Fibroblast of lung (primary cell): ENCODE measurements at regions not wholly inside any gene's neighbourhood (a gene's known extent, or its start where the extent isn't known, plus 50 kb on each side); places are given as distances from the start of the nearest gene placed in this dataset.

ENCODE experiments used
- DNase-seq, 2 donors: peaks; one replicate each; pipeline versions ENCODE4 v3.0.0 to v3.0.0-alpha.2; 2010; ENCODE audit warnings: low read depth in 2 of 2
- H2AFZ ChIP-seq: 2 replicates; pipeline ENCODE4 v1.5.1; 2012; ENCODE audit warnings: low read length, control low read depth, inconsistent platforms
- H3K27ac ChIP-seq: 2 replicates; pipeline ENCODE4 v1.5.1; 2011; ENCODE audit warnings: low read length, control low read depth; ENCODE audit not compliant: insufficient read depth
- H3K27me3 ChIP-seq: 2 replicates; pipeline ENCODE4 v1.5.1; 2011; ENCODE audit warnings: mild to moderate bottlenecking, low read length; ENCODE audit not compliant: control insufficient read depth, insufficient read depth
- H3K36me3 ChIP-seq: 2 replicates; pipeline ENCODE4 v1.5.1; 2011; ENCODE audit warnings: low read length; ENCODE audit not compliant: control insufficient read depth, insufficient read depth
- H3K4me1 ChIP-seq: 2 replicates; pipeline ENCODE4 v1.5.1; 2011; ENCODE audit warnings: low read length; ENCODE audit not compliant: control insufficient read depth, insufficient read depth; ENCODE audit errors: extremely low read depth
- H3K4me2 ChIP-seq: 2 replicates; pipeline ENCODE4 v1.5.1; 2011; ENCODE audit warnings: low read length, control low read depth; ENCODE audit not compliant: insufficient read depth; ENCODE audit errors: extremely low read depth
- H3K4me3 ChIP-seq, 4 experiments: fragments of 200-600 bp in 1 of 4; sonication (generic) in 1 of 4; replicated peaks in 1 of 4; 2 replicates each; pipeline ENCODE4 v1.5.1; 2011 to 2016; ENCODE audit warnings: low read length in 4 of 4, low read depth in 3 of 4, mild to moderate bottlenecking in 3 of 4, control low read depth in 2 of 4, inconsistent platforms in 1 of 4, mixed read lengths in 1 of 4; ENCODE audit not compliant: insufficient read depth in 1 of 4; ENCODE audit errors: control extremely low read depth in 1 of 4
- H3K79me2 ChIP-seq: 2 replicates; pipeline ENCODE4 v1.5.1; 2012; ENCODE audit warnings: mild to moderate bottlenecking, low read length, inconsistent platforms; ENCODE audit not compliant: control insufficient read depth, insufficient read depth
- H3K9ac ChIP-seq: 2 replicates; pipeline ENCODE4 v1.5.1; 2011; ENCODE audit warnings: mild to moderate bottlenecking, low read length, control low read depth; ENCODE audit not compliant: insufficient read depth
- H3K9me3 ChIP-seq: 2 replicates; pipeline ENCODE4 v1.5.1; 2012; ENCODE audit warnings: low read depth, low read length; ENCODE audit not compliant: control insufficient read depth, insufficient read depth
- H4K20me1 ChIP-seq: 2 replicates; pipeline ENCODE4 v1.5.1; 2011; ENCODE audit warnings: low read length; ENCODE audit not compliant: control insufficient read depth, insufficient read depth; ENCODE audit errors: extremely low read depth
- CTCF ChIP-seq, 2 donors: IDR thresholded peaks in 1 of 2; conservative IDR thresholded peaks in 1 of 2; 1 replicate in 1 of 2; 2 replicates in 1 of 2; pipeline ENCODE4 v1.5.1; 2011 to 2012; ENCODE audit warnings: low read length in 2 of 2, control low read depth in 1 of 2, inconsistent platforms in 1 of 2, low read depth in 1 of 2, mild to moderate bottlenecking in 1 of 2
- EZH2 ChIP-seq: IDR thresholded peaks from 2 replicates; pipeline ENCODE4 v1.5.1; 2012; ENCODE audit warnings: low read length, control low read depth, mild to moderate bottlenecking; ENCODE audit errors: missing control alignments

- no peak for TF ChIP-seq CTCF (conservative IDR thresholded peaks at IDR 0.05 in 1 of 2, IDR thresholded peaks at IDR 0.05 in 1 of 2; ENCODE audit: low read depth in 1 of 2, low read length in 2 of 2)
- TF ChIP-seq EZH2: no peak
- no peak for DNase-seq
- no peaks in the 10 kb centered on the region for H3K36me3 ChIP-seq
- no peaks in the 10 kb centered on the region for H3K79me2 ChIP-seq
- no peak overlapping the region for H3K9ac ChIP-seq
- H3K27ac ChIP-seq: no peak overlapping the region
- no peaks in the 10 kb centered on the region for H3K4me1 ChIP-seq
- no peak overlapping the region for H3K4me2 ChIP-seq
- H2AFZ ChIP-seq: no peak overlapping the region
- no peak overlapping the region for H3K4me3 ChIP-seq
- H3K27me3 ChIP-seq: no peaks in the 10 kb centered on the region
- H3K9me3 ChIP-seq: no peaks in the 10 kb centered on the region
- no peaks in the 10 kb centered on the region for H4K20me1 ChIP-seq
Measured at GRCh38 chr6:165799391-165800153, 136.5 kb upstream of the PDE10A start.

GRCh38 chr6:165798991-165799390 lies 135.9 kb upstream of the PDE10A start:
- Histone ChIP-seq H2AFZ (no peak overlapping the region), H3K27me3 (no peaks in the 10 kb centered on the region), H3K4me1 (no peaks in the 10 kb centered on the region), H3K9ac (no peak overlapping the region), H3K79me2 (no peaks in the 10 kb centered on the region), H4K20me1 (no peaks in the 10 kb centered on the region), H3K36me3 (no peaks in the 10 kb centered on the region), H3K27ac (no peak overlapping the region), H3K4me3 (no peak overlapping the region), H3K4me2 (no peak overlapping the region), H3K9me3 (no peaks in the 10 kb centered on the region)
- TF ChIP-seq EZH2 (no peak), CTCF (conservative IDR thresholded peaks at IDR 0.05 in 1 of 2, IDR thresholded peaks at IDR 0.05 in 1 of 2; ENCODE audit: low read depth in 1 of 2, low read length in 2 of 2) (no peak)
- DNase-seq: no peak

- Histone ChIP-seq H3K9ac (no peak overlapping the region), H3K9me3 (no peaks in the 10 kb centered on the region), H3K27me3 (no peaks in the 10 kb centered on the region), H3K4me3 (no peak overlapping the region), H3K79me2 (no peaks in the 10 kb centered on the region), H3K4me2 (no peak overlapping the region), H2AFZ (no peak overlapping the region), H3K36me3 (no peaks in the 10 kb centered on the region), H3K27ac (no peak overlapping the region), H4K20me1 (no peaks in the 10 kb centered on the region), H3K4me1 (no peaks in the 10 kb centered on the region)
- no peak for TF ChIP-seq EZH2
- TF ChIP-seq CTCF (conservative IDR thresholded peaks at IDR 0.05 in 1 of 2, IDR thresholded peaks at IDR 0.05 in 1 of 2; ENCODE audit: low read depth in 1 of 2, low read length in 2 of 2): no peak
- no peak for DNase-seq
Measured at GRCh38 chr6:165794179-165794601, 131.1 kb upstream of the PDE10A start.
